GM18873 (cell line): ENCODE measurements at regions not wholly inside any gene's neighbourhood (a gene's known extent, or its start where the extent isn't known, plus 50 kb on each side); places are given as distances from the start of the nearest gene placed in this dataset.
"Not testable (repeated sequence)": the region's sequence is repeated elsewhere in the genome, so short reads cannot be mapped to it uniquely, and the experiment has no call there.

Experiments
- ATAC-seq: cut with Tn5 transposase; IDR thresholded peaks from one replicate; pipeline ENCODE4 v1.9.1; 2021; ENCODE audit warnings: mild to moderate bottlenecking, moderate library complexity, moderate number of reproducible peaks; ENCODE audit not compliant: unreplicated experiment, low FRiP score

DNA sequence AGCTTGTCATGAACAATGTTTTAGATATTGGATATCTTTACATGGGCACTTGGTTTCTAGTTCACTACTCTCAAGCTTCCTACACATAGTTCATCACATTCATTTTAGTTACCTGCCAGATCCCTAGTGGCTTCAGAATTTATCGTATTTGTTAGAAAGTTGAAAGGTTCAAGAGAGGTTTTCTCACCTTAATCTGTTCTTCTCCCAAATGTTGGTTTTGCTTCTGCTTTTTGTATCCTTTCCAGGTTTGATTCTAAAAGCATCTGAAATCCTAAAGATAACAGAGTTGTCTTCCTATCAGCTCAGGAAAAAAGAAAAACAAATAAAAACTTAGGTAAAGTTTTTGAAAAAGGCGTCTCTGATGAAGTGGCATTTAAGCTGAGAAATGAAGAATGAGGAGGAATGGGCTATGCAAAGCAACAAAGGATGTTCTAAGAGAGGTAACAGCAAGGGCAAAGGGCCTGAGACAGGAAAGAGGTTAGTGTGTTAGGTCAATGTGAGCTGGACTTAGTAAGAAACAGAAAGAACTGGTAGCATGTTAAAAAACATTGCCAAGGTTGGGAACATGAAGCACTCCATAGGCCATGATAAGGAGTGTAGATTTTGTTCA, 104.7 kb upstream of the CMC1 start:
- no peak for ATAC-seq

DNA sequence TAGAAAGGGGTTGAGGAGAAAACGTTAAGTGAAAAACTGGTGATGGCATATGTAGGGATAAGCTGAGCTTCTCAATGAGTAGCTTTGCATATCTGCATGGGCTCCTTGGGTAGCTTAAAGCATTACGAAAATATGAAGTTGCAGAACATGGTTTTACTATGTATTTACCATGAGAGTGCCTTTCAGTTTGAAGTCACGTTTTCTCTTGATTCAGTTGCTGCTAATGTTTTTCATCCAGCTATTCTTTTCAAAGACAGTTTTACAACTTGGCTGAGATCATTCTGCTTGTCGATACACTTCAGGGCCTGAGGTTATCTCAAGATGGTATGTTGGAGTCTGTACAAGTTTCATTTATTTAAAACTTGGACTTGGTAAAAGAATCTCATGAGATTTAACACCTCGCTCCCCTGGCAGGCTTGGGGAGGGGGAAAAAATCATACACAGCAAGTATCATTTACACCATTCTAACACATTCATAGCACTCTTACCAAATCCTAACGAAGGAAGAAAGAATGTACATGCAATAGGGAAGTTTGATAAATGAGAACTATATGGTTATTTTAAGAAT, 103.3 kb upstream of the CMC1 start:
- no peak for ATAC-seq

DNA sequence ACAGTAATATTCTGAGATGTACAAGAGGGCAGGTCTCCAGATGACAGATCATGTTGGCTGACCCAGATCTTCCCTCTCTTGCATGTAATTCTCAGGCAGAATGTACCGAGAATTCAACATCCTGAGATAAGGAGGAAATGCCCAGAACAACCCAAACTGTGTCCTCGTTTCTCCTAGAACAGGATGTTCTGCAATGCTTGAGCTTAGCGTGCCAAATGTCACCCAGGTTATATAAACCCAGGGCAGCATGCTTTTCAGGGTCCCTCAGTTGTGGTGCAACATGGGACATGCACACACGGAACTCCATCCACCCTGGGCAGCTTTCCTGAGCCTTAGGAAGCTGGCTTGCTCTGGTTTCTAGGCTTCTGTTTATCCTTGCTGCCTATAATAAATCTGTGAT, 102.1 kb upstream of the CMC1 start:
- ATAC-seq: no peak

GRCh38 chr3:28139967-28140634, 101.3 kb upstream of the CMC1 start:
- no peak for ATAC-seq

DNA sequence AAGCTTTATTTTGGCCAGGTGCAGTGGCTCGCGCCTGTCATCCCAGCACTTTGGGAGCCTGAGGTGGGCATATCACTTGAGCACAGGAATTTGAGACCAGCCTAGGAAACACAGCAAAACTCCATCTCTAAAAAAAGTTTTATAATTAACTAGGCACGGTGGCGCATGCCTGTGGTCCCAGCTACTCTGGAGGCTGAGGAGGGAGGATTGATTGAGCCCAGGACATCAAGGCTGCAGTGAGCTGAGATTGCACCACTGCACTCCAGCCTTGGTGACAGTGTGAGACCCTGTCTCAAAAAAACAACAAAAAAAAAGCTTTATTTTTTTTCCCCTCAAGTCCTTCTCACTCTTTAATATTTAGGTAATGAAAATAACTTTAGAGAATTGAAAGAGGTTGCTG, 100.8 kb upstream of the CMC1 start:
- ATAC-seq: no peak

- ATAC-seq: no peak
Observed at GRCh38 chr3:28149960-28150359, 91.5 kb upstream of the CMC1 start.

DNA sequence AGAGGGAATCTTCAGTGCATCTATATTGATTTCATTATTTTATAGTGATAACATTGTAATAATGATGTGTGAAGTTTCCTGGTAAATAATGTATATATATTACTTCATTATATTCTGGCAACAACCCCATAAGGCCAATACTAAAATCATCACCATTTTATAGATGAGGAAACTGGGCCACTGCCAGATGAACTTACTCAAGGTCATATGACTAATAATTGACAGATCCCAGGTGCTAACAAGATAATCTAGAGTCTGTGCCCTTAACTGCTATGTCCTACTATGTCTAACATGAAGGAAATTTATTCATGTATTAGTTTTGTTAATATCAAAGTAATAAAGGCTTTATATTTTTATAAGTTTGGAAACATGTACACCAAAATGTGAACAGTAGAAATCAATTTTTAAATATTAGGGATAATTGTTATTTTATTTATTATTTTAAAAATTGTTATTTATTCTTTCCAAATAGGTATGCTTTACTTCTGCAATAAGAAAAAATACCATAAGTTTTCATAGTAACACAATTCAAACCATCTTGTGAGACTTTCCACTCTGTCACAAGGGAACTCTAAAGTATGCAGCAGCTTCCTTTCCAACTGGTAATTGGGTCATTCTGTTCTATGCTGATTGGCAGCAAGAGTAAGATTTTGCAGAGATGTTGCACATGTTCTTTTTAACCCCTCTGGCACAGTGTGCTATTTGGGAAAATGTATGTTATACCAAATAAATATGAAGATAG, 90.8 kb upstream of the CMC1 start:
- ATAC-seq: no peak

- ATAC-seq: no peak
Observed at GRCh38 chr3:28151207-28151550, 90.2 kb upstream of the CMC1 start.

GRCh38 chr3:28151608-28152228, 89.7 kb upstream of the CMC1 start:
- peak; percentile 58 for ATAC-seq

DNA sequence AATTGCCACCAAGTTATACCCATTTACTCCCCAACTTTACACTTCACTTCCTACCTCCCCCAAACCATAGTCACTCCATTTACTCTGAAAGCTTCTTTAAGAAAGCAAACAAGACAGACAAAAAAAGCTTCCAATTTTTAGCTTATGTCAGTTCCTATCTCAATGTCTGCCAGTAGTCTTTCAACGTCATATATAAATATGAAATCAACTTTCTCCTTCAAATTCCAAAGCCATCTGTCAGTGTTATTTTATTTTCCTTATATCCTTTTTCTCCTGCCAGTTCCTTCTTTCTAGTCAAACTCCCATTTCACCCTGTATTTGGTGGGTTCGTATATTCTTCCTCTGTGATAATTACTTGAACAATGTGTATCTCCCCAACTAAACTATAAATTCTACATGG, 85.8 kb upstream of the CMC1 start:
- no peak for ATAC-seq

- not testable (repeated sequence) for ATAC-seq
Observed at GRCh38 chr3:28156599-28156998, 84.8 kb upstream of the CMC1 start.

DNA sequence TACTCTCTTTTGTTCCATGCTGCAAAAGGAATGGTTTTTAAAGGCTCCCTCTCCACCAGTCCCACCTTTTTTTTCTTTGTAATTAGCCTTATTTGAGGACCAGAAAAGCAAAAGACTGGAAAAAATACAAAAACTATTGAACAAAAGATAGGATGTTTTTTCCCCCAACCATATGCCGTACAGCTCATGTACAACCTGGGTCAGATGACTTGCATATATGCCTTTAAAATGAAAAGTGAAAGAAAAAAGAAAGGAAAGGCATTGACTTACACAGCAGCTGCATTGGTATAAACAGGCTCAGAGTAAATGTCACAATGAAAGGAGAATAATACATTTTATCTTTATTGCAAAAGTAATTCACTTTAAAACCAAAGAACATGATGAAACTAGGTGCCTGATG, 69.5 kb upstream of the CMC1 start:
- ATAC-seq: peak; percentile 75

DNA sequence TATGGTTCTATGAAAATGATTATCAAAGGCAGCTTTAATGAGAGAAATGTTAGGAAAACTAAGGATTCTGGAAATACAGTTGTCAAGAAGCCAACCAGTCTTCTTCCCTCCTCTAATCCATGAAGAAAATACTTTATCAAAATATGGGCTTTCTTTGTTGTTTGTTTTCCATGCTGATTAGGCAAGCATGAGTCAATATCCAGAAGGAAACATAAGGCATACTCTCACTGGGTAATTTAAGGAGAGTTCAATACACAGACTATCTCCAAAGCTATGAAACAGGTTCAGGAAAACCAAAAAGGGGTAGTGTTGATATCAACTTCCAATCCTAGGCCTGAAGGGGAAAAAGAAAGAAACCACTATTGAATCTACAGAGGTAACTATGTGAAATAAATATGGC, 68.7 kb upstream of the CMC1 start:
- no peak for ATAC-seq

DNA sequence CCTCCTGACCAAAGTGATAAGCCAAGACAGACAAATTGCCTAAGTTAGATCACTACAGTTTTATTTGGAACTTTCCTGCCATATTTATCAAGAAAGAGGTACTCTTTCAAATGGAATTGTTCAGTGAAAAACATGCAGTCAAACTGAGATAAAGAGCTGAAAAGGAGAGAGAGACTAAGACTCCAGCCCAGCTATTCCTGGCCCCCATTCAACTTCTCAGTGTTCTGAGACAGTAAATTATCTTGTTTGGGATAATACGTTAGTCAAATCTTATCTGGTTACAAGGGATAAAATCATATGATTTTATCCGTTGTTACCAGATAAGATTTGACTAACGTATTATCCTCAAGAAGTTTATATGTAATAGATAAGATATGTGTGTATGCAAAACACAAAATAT, 67.6 kb upstream of the CMC1 start:
- no peak for ATAC-seq

GRCh38 chr3:28186748-28187147, 54.7 kb upstream of the CMC1 start:
- no peak for ATAC-seq

DNA sequence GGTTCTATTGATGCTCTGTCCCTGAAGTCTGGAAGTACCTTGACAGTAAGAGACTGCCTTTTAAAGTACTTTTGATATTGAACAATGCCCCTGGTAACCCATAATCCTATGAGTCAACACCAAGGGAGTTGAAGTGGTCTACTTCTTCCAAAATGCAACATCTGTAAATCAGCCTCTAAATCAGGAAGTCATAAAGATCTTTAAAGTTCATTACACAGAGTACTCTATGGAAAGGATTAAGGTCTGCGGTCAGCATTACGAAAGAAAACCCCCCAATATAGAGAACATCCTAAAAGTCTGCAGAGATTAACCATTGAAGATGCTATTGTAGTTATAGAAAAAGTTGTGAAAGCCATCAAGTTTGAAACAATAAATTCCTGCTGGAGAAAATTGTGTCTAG, 52.7 kb upstream of the CMC1 start:
- no peak for ATAC-seq

DNA sequence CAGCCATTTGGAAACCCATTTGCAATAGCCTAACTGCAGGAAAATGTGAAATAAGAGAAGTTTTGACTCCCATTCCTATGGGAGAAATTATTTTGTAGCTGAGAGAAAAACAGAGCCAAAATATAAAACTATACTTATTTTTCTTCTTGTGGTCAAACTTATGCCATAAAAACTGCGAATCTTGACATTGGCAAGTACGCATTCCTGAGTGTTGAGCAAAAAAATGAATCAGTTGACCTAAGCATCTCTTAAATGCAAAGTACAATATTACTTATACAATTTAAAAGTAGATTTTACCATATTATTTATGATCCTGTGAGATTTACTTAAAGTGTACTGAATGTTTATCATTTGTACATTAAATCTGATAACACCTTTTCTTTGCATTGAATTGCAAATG, 50.1 kb upstream of the CMC1 start:
- no peak for ATAC-seq
